IMR-90 (cell line): ENCODE measurements at regions not wholly inside any gene's neighbourhood (a gene's known extent, or its start where the extent isn't known, plus 50 kb on each side); places are given as distances from the start of the nearest gene placed in this dataset.
"Not testable (repeated sequence)": the region's sequence is repeated elsewhere in the genome, so short reads cannot be mapped to it uniquely, and the experiment has no call there.

ENCODE experiments used
- ATAC-seq: fragments of 200-7000 bp; cut with Tn5 transposase; 2 replicates; pipeline ENCODE4 v1.9.1; 2020; ENCODE audit warnings: low read depth, mild to moderate bottlenecking, moderate library complexity
- BruUV-seq: library from RNA; stranded (reverse); fragments of 400-500 nt; replicated peaks from 2 replicates; lab custom pipeline; 2021; lab: Mats Ljungman, UMichigan
- CTCF ChIA-PET: fragments of 300-600 bp; formaldehyde crosslinking; extraction: SDS; loops from one replicate; lab custom pipeline; 2021; ENCODE audit warnings: antibody characterized with exemption; lab: Yijun Ruan, JAX
- POLR2A ChIA-PET: fragments of 300-600 bp; sonication (Branson Sonifier 250); formaldehyde crosslinking; loops from one replicate; lab custom pipeline; 2022; ENCODE audit warnings: antibody characterized with exemption; ENCODE audit not compliant: unreplicated experiment; lab: Charles Lee
- DNase-seq: peaks from one replicate; pipeline ENCODE4 v3.0.0; 2013
- H2AFZ ChIP-seq: replicated peaks from 2 replicates; pipeline ENCODE3; 2013; ENCODE audit warnings: low read length, mild to moderate bottlenecking; ENCODE audit not compliant: poor library complexity
- H2AK5ac ChIP-seq: 2 replicates; pipeline ENCODE4 v1.6.1; 2013; ENCODE audit warnings: low read depth, low read length, inconsistent platforms
- H2AK9ac ChIP-seq: replicated peaks from 2 replicates; pipeline ENCODE3; 2013; ENCODE audit warnings: mild to moderate bottlenecking, low read depth, low read length, moderate library complexity; ENCODE audit not compliant: poor library complexity
- H2BK120ac ChIP-seq: 2 replicates; pipeline ENCODE4 v1.6.1; 2013; ENCODE audit warnings: low read depth, low read length, inconsistent platforms
- H2BK15ac ChIP-seq: 3 replicates; pipeline ENCODE4 v1.6.1; 2013; ENCODE audit warnings: low read depth, low read length, inconsistent platforms
- H2BK20ac ChIP-seq: 2 replicates; pipeline ENCODE4 v1.6.1; 2013; ENCODE audit warnings: low read depth, mild to moderate bottlenecking, inconsistent platforms, low read length, moderate library complexity
- H2BK5ac ChIP-seq: 2 replicates; pipeline ENCODE4 v1.6.1; 2013; ENCODE audit warnings: mild to moderate bottlenecking, low read depth, low read length, inconsistent platforms; ENCODE audit not compliant: poor library complexity, severe bottlenecking
- H3K14ac ChIP-seq: replicated peaks from 2 replicates; pipeline ENCODE4 v1.6.1; 2013; ENCODE audit warnings: low read depth, low read length, inconsistent platforms
- H3K18ac ChIP-seq: 2 replicates; pipeline ENCODE4 v1.6.1; 2013; ENCODE audit warnings: low read depth, low read length, control low read depth
- H3K23ac ChIP-seq: 2 replicates; pipeline ENCODE4 v1.6.1; 2013; ENCODE audit warnings: low read depth, low read length, inconsistent platforms
- H3K27ac ChIP-seq: 2 replicates; pipeline ENCODE4 v1.5.1; 2013; ENCODE audit warnings: mild to moderate bottlenecking, control low read depth, low read length; ENCODE audit not compliant: insufficient read depth
- H3K27me3 ChIP-seq: 2 replicates; pipeline ENCODE4 v1.6.1; 2013; ENCODE audit warnings: low read length; ENCODE audit not compliant: control insufficient read depth, insufficient read depth
- H3K36me3 ChIP-seq: 2 replicates; pipeline ENCODE4 v1.6.1; 2013; ENCODE audit warnings: low read length, mixed read lengths; ENCODE audit not compliant: control insufficient read depth, insufficient read depth
- H3K4ac ChIP-seq: 2 replicates; pipeline ENCODE4 v1.6.1; 2013; ENCODE audit warnings: low read depth, low read length, inconsistent platforms
- H3K4me1 ChIP-seq: 2 replicates; pipeline ENCODE4 v1.6.1; 2013; ENCODE audit warnings: low read length, mixed read lengths; ENCODE audit not compliant: control insufficient read depth, insufficient read depth
- H3K4me2 ChIP-seq: 2 replicates; pipeline ENCODE4 v1.6.1; 2013; ENCODE audit warnings: low read depth, mild to moderate bottlenecking, control low read depth, low read length, moderate library complexity
- H3K4me3 ChIP-seq: 2 replicates; pipeline ENCODE4 v1.5.1; 2013; ENCODE audit warnings: low read depth, mild to moderate bottlenecking, control low read depth, low read length, moderate library complexity; ENCODE audit not compliant: insufficient read depth
- H3K56ac ChIP-seq: 2 replicates; pipeline ENCODE4 v1.6.1; 2013; ENCODE audit warnings: low read length, inconsistent platforms; ENCODE audit not compliant: insufficient read depth; ENCODE audit errors: extremely low read depth
- H3K79me1 ChIP-seq, 2 experiments: 2 replicates each; pipeline ENCODE4 v1.6.1; 2013; ENCODE audit warnings: low read length in 2 of 2, inconsistent platforms in 1 of 2, low read depth in 1 of 2
- H3K9ac ChIP-seq: 2 replicates; pipeline ENCODE4 v1.6.1; 2013; ENCODE audit warnings: low read depth, low read length, control low read depth
- H3K9me1 ChIP-seq: 2 replicates; pipeline ENCODE4 v1.6.1; 2013; ENCODE audit warnings: low read length, inconsistent platforms; ENCODE audit not compliant: insufficient read depth
- H3K9me3 ChIP-seq: 2 replicates; pipeline ENCODE4 v1.6.1; 2013; ENCODE audit warnings: low read length; ENCODE audit not compliant: control insufficient read depth, insufficient read depth
- H4K20me1 ChIP-seq: 2 replicates; pipeline ENCODE4 v1.6.1; 2013; ENCODE audit warnings: low read length, inconsistent platforms; ENCODE audit not compliant: insufficient read depth
- H4K5ac ChIP-seq: 2 replicates; pipeline ENCODE4 v1.6.1; 2013; ENCODE audit warnings: mild to moderate bottlenecking, low read depth, low read length, control low read depth
- H4K8ac ChIP-seq, 2 experiments: 2 replicates each; pipeline ENCODE4 v1.6.1; 2013; ENCODE audit warnings: low read depth in 2 of 2, low read length in 2 of 2, control low read depth in 1 of 2, inconsistent platforms in 1 of 2
- H4K91ac ChIP-seq: 2 replicates; pipeline ENCODE4 v1.6.1; 2013; ENCODE audit warnings: low read depth, low read length, inconsistent platforms; ENCODE audit not compliant: insufficient read depth
- WGBS, 2 experiments: methylation state at CpG; one replicate each; pipeline versions ENCODE4 v1.1.5 to v1.1.7; 2013; ENCODE audit warnings: missing lambda C conversion rate in 2 of 2; ENCODE audit not compliant: insufficient read length in 1 of 2; ENCODE audit errors: extremely low coverage in 2 of 2; 5-methylcytosine and 5-hydroxymethylcytosine counted together
- dilution Hi-C: fragments of 300-500 bp; cut with HindIII; formaldehyde crosslinking; loops from one replicate; pipeline ENCODE4 v1.14.3; 2018; ENCODE audit warnings: low sequenced_read_pairs; ENCODE audit not compliant: unreplicated experiment
- in situ Hi-C: fragments of 300-500 bp; cut with MboI; formaldehyde crosslinking; loops from 3 replicates; pipeline ENCODE4 v1.14.3; 2019; ENCODE audit warnings: low sequenced_read_pairs, inconsistent platforms, mixed read lengths
- intact Hi-C: fragments of 100-400 bp; cut with micrococcal nuclease; formaldehyde crosslinking; loops from 2 replicates; pipeline ENCODE4 v1.10.0; 2022

GRCh38 chr16:18204786-18205185 lies 131.8 kb downstream of the NPIPA8 start:
- dilution Hi-C loops, H2AK9ac ChIP-seq, H2AFZ ChIP-seq, intact Hi-C loops, POLR2A ChIA-PET, H3K56ac ChIP-seq, DNase-seq, H3K4me1 ChIP-seq, in situ Hi-C loops, H4K8ac ChIP-seq, H3K4me3 ChIP-seq, H2BK5ac ChIP-seq, H4K91ac ChIP-seq, H4K5ac ChIP-seq, H4K20me1 ChIP-seq, H2AK5ac ChIP-seq, H3K23ac ChIP-seq, H3K27me3 ChIP-seq, BruUV-seq, H3K27ac ChIP-seq, H3K4ac ChIP-seq, H3K9ac ChIP-seq, H2BK15ac ChIP-seq, ATAC-seq, H2BK120ac ChIP-seq, H2BK20ac ChIP-seq, CTCF ChIA-PET, H3K9me1 ChIP-seq, H3K14ac ChIP-seq, H3K18ac ChIP-seq, H3K36me3 ChIP-seq, H3K79me1 ChIP-seq, H3K9me3 ChIP-seq, H3K4me2 ChIP-seq: not testable (repeated sequence)
- no CpG with 5 or more reads among the region's 1 CpG for WGBS, 2 experiments

- H3K9me1 ChIP-seq, ATAC-seq, H3K9ac ChIP-seq, H3K4me1 ChIP-seq, H4K8ac ChIP-seq, BruUV-seq, H3K4me2 ChIP-seq, H2BK20ac ChIP-seq, H3K56ac ChIP-seq, H3K14ac ChIP-seq, POLR2A ChIA-PET, H3K18ac ChIP-seq, H3K36me3 ChIP-seq, intact Hi-C loops, CTCF ChIA-PET, H3K27me3 ChIP-seq, dilution Hi-C loops, H3K9me3 ChIP-seq, H3K23ac ChIP-seq, H2BK120ac ChIP-seq, DNase-seq, H4K20me1 ChIP-seq, H3K79me1 ChIP-seq, in situ Hi-C loops, H2BK5ac ChIP-seq, H3K4me3 ChIP-seq, H3K4ac ChIP-seq, H2AFZ ChIP-seq, H2AK5ac ChIP-seq, H4K91ac ChIP-seq, H2BK15ac ChIP-seq, H2AK9ac ChIP-seq, H4K5ac ChIP-seq, H3K27ac ChIP-seq: not testable (repeated sequence)
- WGBS, 2 experiments = no CpG with 5 or more reads among the region's 3 CpGs
These were observed 132.2 kb downstream of the NPIPA8 start for GRCh38 chr16:18204309-18204708.
